Lower leg skin (tissue), 3 donors: ENCODE measurements at regions not wholly inside any gene's neighbourhood (a gene's known extent, or its start where the extent isn't known, plus 50 kb on each side); places are given as distances from the start of the nearest gene placed in this dataset.

Experiments used
- CTCF ChIP-seq, 3 donors: fragments of 450-650 bp; IDR thresholded peaks; one replicate each; pipeline ENCODE4 v1.5.1; 2016; ENCODE audit warnings: antibody characterized with exemption in 3 of 3, mild to moderate bottlenecking in 3 of 3, moderate library complexity in 2 of 3
- POLR2A ChIP-seq, 2 donors: fragments of 450-650 bp; IDR thresholded peaks; one replicate each; pipeline ENCODE4 v1.6.1; 2016 to 2017; ENCODE audit warnings: antibody characterized with exemption in 2 of 2, mild to moderate bottlenecking in 1 of 2, moderate library complexity in 1 of 2

DNA sequence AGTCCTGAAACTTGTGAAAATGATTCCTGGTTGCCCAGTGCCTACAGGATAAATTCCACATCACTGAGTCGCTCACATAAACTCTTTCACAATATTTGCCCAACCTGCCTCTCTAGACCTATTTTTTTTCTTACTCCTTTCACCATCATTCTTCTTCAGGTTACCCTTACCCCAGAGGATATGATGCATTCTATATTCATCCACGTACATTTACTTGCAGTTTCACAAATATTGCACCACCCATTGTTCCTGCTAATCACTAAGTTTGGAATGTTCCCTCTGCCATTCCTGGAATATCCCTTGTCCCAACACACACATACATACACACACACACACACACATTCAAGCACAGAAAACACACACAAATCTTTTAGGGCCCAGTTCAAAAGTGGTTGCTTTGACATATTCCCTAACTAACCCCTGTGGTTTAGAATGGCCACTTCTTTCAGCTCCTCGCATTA, 379.5 kb downstream of the ETS1 start:
- TF ChIP-seq CTCF (IDR thresholded peaks at IDR 0.05) (no peak), POLR2A (IDR thresholded peaks at IDR 0.05) (no peak)
